MM.1S (cell line): ENCODE measurements at regions not wholly inside any gene's neighbourhood (a gene's known extent, or its start where the extent isn't known, plus 50 kb on each side); places are given as distances from the start of the nearest gene placed in this dataset.

Experiments
- CTCF ChIP-seq: fragments of 300-600 bp; sonication (generic); IDR thresholded peaks from 2 replicates; pipeline ENCODE4 v1.5.1; 2016; ENCODE audit warnings: antibody characterized with exemption, low read length, mixed read lengths
- EZH2 ChIP-seq: fragments of 300-600 bp; sonication (generic); optimal IDR thresholded peaks from 2 replicates; pipeline ENCODE3; 2017; ENCODE audit warnings: low read depth, mild to moderate bottlenecking, antibody characterized with exemption, low read length, mixed read lengths
- EZH2phosphoT487 ChIP-seq: fragments of 300-600 bp; sonication (generic); IDR thresholded peaks from 2 replicates; pipeline ENCODE4 v1.6.1; 2018; ENCODE audit warnings: antibody characterized with exemption, low read length

- TF ChIP-seq CTCF = no peak
- no peak for TF ChIP-seq EZH2
- TF ChIP-seq EZH2phosphoT487 = no peak
Measured at GRCh38 chrX:39145859-39146258, 344.6 kb downstream of the MID1IP1 start.
